PC-3 (cell line): ENCODE measurements at regions not wholly inside any gene's neighbourhood (a gene's known extent, or its start where the extent isn't known, plus 50 kb on each side); places are given as distances from the start of the nearest gene placed in this dataset.

ENCODE experiments used
- EZH2phosphoT487 ChIP-seq: fragments of 300-600 bp; sonication (generic); IDR thresholded peaks from 2 replicates; pipeline ENCODE4 v1.6.1; 2018; ENCODE audit warnings: mild to moderate bottlenecking, antibody characterized with exemption, low read length, borderline replicate concordance
- TF ChIP-seq, protein P1 (sequence below): fragments of 300-600 bp; sonication (generic); conservative IDR thresholded peaks from 2 replicates; pipeline ENCODE4 v1.5.1; 2017; ENCODE audit warnings: antibody characterized with exemption, low read depth, mild to moderate bottlenecking, low read length

DNA sequence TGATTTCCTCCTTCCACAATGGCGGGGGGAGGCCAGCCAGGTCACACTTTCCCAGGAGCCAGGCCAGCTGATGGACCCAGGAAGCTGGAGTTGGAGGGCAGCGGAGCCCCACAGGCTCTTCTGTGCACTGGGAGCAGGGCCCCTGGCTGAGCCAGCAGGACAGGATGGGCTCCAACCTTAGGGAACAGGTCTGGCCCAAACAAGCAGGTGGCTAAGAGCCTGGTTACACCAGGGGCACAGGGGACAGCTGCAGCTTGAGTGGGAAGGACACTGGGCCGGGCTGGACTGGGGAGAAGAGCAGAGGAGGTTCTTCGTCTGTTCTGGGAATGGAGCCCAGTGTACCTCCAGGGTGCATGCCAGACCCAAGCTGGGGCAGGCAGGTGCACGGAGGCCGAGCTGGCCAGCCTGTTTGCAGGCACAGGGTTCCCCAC lies 102.3 kb downstream of the DLL1 start:
- TF ChIP-seq, protein P1, sequence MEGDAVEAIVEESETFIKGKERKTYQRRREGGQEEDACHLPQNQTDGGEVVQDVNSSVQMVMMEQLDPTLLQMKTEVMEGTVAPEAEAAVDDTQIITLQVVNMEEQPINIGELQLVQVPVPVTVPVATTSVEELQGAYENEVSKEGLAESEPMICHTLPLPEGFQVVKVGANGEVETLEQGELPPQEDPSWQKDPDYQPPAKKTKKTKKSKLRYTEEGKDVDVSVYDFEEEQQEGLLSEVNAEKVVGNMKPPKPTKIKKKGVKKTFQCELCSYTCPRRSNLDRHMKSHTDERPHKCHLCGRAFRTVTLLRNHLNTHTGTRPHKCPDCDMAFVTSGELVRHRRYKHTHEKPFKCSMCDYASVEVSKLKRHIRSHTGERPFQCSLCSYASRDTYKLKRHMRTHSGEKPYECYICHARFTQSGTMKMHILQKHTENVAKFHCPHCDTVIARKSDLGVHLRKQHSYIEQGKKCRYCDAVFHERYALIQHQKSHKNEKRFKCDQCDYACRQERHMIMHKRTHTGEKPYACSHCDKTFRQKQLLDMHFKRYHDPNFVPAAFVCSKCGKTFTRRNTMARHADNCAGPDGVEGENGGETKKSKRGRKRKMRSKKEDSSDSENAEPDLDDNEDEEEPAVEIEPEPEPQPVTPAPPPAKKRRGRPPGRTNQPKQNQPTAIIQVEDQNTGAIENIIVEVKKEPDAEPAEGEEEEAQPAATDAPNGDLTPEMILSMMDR: no peak
- TF ChIP-seq EZH2phosphoT487: no peak
